Activated effector memory CD4-positive, alpha-beta T cell treated with Interleukin-2 at 50 U/mL for 16 hours (primary cell): ENCODE measurements at regions not wholly inside any gene's neighbourhood (a gene's known extent, or its start where the extent isn't known, plus 50 kb on each side); places are given as distances from the start of the nearest gene placed in this dataset.

Experiments
- DNase-seq: peaks from one replicate; pipeline ENCODE4 v3.0.0-alpha.2; 2020

GRCh38 chr21:43331962-43332828, 94.7 kb downstream of the SIK1 start:
- no peak for DNase-seq

- no peak for DNase-seq
These were observed 95.6 kb downstream of the SIK1 start for GRCh38 chr21:43331111-43331961.

GRCh38 chr21:43330306-43330881, 96.5 kb downstream of the SIK1 start:
- no peak for DNase-seq

- no peak for DNase-seq
These were observed 97.1 kb downstream of the SIK1 start for GRCh38 chr21:43329711-43330269.

- no peak for DNase-seq
These were observed 97.8 kb downstream of the SIK1 start for GRCh38 chr21:43328958-43329691.

GRCh38 chr21:43328185-43328957, 98.6 kb downstream of the SIK1 start:
- no peak for DNase-seq

GRCh38 chr21:43325968-43326715, 100.8 kb downstream of the SIK1 start:
- no peak for DNase-seq

- DNase-seq = no peak
These were observed 101.9 kb downstream of the SIK1 start for GRCh38 chr21:43325036-43325435.

GRCh38 chr21:43324596-43324995, 102.3 kb downstream of the SIK1 start:
- DNase-seq = no peak

GRCh38 chr21:43323244-43324005, 103.5 kb downstream of the SIK1 start:
- no peak for DNase-seq

GRCh38 chr21:43322805-43323204, 104.1 kb downstream of the SIK1 start:
- no peak for DNase-seq

GRCh38 chr21:43322311-43322710, 104.6 kb downstream of the SIK1 start:
- DNase-seq = no peak

GRCh38 chr21:43321611-43322010, 105.3 kb downstream of the SIK1 start:
- no peak for DNase-seq

GRCh38 chr21:43321111-43321510, 105.8 kb downstream of the SIK1 start:
- DNase-seq = no peak

GRCh38 chr21:43320526-43320925, 106.4 kb downstream of the SIK1 start:
- no peak for DNase-seq

GRCh38 chr21:43318841-43319781, 107.8 kb downstream of the SIK1 start:
- no peak for DNase-seq

- no peak for DNase-seq
These were observed 108.6 kb downstream of the SIK1 start for GRCh38 chr21:43318368-43318767.

- DNase-seq = no peak
These were observed 109.0 kb downstream of the SIK1 start for GRCh38 chr21:43317959-43318358.

- DNase-seq = no peak
These were observed 109.6 kb downstream of the SIK1 start for GRCh38 chr21:43317254-43317748.
